Activated T-helper 1 cell treated with anti-CD3 and anti-CD28 coated beads, Interleukin-2, amount 50 U/mL, for 16 hours (primary cell): ENCODE measurements at regions not wholly inside any gene's neighbourhood (a gene's known extent, or its start where the extent isn't known, plus 50 kb on each side); places are given as distances from the start of the nearest gene placed in this dataset.

ENCODE experiments used
- DNase-seq, 2 donors: peaks; one replicate each; pipeline ENCODE4 v3.0.0-alpha.2; 2020; ENCODE audit warnings: low read depth in 1 of 2, low spot score in 1 of 2

DNA sequence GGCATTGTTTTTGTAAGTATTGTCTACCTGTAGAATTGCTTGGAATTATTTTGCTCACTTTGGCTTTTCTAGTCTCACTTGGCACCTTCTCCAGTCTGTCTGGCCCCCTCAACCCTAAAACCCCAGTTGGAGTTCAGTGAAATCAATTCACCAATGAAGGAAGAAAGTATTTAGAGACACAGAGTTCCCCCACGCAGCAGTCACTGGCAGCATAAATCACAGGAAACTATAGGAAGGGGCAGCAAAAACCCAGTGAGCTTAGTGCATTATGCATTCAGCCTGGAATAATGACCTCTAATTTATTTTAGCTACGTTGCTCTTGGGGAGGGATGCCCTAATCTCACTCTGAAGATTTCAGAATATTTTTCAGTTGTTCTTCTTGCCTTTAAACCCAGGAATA, 204.7 kb upstream of the BLID start:
- DNase-seq = no peak

GRCh38 chr11:122319691-122320620, 203.9 kb upstream of the BLID start:
- no peak for DNase-seq

DNA sequence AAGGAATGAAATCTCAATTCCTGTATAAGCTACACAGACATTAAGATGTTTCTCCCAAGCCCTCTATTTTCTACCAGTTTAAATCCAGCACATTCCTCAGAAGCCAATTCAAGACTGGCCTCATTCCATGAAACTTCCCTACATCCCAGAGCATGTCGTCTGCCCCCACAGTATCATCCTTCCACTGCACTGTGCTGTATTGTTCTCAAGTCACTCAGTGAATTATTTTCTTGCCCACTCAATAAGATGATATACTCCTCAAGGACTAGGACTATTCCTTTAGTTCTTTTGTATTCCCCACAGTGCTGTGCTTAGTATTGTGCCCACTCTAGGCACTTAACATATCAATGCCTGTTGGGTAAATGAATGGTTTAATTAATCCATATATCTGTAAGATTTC, 203.1 kb upstream of the BLID start:
- DNase-seq = no peak

GRCh38 chr11:122317305-122317704, 201.3 kb upstream of the BLID start:
- DNase-seq = no peak

- no peak for DNase-seq
Observed at GRCh38 chr11:122313581-122313980, 197.6 kb upstream of the BLID start.

DNA sequence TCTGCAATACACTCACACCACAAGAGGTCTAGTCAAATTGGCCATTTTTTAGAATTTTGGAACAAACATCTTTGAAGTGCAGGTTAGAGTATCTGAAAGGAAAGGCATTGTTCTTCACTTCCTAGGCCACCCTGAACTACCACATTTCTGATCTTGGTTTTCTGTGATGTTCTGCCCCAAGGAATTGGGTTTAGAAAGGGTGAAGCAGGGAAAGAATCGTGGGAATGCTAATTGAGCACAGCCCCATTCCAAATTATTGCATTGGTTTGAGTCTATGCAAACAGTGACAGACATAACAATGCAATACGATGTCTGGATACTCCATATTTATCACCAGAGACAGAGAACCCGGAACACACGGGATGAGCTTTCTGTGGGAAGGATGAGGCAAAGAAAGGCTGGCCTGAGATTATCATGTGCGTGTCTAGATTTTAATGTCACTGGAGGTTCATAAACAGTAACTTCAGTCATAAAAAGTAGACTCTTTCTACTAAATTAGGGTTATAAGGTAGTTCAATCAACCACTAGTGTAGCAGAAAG, 195.3 kb upstream of the BLID start:
- no peak for DNase-seq

DNA sequence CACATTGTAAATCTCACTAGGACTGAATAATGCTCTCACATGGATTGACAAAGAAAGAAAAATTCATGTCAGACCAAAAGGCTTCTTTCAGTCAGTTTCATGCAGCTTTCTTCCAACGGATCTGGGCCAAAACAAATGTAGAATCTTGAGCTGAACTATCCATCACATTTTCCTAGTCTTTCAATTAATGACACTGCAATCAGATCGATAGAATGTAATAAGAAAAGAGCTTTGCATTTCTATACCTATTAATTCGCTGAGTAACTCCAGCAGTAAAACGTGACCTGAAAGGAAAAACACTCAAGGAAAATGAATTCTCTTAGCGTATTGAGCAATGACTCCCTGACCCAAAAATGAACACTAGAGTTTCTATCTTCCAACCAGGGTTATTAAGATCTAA, 194.8 kb upstream of the BLID start:
- DNase-seq = no peak

DNA sequence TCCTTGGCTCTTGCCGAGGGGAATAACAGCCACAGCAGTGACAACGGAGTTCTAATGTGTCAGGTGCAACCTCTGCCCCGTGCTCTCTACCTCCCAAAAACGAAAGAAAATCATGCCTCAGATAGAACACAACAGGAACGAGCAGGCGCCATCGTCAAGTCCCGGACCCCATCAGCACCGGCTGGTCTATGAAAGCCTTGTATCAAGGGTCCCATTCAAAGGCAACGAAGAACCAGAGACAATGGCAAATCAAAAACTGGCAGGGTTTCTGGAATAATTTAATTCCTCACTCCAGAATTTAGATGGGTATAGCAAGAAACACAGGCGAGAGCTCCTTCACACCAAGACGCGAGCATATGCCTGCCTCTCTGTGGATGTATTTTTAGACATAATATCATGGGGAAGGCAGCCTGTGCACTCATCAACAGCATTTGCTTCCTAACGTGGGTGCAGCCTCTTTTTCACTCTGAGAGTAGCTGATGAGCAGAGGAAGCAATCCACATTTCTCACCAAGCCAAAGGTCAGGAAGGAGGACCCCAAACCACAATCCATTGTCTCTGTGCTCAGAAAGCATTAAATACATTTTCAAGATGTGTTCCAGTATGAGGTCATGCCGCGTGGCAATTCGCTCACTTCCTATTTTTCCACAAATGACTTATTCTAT, 193.4 kb upstream of the BLID start:
- DNase-seq = no peak

DNA sequence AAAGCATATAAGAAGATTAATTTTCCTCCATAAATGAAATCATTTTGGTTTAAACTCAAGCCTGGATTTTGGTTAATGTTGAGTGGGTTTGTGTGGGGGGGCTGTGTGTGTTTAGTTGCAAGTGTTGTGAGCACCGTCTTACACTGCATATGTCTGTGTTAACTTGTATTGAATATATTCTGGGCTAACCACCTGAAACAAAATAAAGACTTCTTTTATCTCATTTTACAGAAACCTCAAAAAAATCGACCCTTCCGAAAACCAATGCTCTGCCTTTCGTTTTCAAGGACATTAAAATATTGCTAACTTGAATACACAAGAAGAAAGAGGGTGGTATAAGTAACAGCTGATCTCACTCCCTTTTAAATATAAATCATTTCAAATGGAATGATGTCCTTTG, 192.2 kb upstream of the BLID start:
- no peak for DNase-seq

DNA sequence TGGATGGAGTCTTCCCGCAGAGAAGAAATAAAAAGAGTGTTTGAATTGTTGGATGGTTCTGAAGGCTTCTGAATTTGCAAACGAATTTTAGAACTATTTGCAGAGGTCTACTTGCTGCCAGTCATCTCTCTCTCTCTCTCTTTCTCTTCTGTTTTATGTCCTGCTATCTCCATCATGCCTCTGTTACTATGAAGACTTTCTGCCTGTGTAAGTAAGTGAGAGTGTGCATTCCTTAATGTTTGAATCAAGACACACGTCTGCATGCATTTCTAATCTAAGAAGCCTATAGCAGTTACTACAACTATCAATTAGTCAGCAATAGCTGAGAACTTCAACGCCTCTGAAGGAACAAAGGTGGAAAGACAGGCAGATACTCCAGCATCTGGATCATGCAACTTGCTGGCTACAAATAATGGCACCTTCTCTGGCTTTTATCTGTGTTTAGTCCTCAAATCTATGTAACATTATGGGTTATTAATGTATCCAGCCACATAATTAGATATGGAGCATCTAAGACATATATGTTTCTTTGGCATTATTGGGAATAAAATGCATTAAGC, 191.5 kb upstream of the BLID start:
- no peak for DNase-seq

DNA sequence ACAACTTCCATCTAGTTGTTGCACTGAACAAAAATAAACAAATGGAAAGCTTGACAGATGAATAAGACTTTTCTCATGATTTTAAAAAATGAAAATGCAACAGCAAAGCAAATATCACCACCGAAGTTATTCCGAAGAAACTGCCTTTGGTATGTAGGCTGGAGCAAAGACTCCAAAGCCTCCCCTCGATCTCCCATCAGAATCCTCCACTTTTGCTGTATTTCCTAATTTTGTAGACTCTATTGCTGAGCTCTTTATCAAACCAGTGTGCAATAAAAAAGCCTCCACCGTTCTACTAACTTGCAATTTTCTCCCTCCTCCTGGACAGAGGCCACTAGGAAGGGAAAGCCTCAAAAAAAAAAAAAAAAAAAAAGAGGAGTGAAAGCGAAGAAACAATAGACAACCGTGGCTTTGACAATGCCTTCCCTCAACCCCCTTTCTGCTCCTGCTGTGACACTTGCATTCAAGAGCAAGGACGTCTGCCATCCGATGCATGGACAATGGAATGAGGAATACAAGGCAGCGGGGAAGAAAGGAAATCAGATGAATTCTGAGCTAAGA, 190.9 kb upstream of the BLID start:
- DNase-seq = no peak

- no peak for DNase-seq
Observed at GRCh38 chr11:122305426-122306320, 189.7 kb upstream of the BLID start.

DNA sequence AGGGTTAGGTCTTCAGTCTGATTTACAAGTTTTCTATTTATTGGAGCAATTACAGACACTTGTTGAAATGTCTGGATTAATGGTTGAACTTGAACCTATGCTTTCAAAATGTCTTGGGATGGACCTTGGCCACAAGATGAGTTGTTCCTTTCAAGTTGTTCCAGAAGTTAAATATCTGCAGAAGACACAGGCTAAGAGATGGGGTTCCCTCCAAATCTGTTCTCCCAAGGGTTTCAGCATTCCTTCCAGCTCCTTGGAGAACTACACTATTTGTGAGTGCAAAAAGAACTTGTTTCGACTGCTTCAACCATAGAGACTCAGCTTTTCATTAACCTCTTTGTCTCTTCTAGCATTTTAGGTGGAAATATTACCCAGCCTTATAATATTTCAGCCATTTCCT, 189.0 kb upstream of the BLID start:
- no peak for DNase-seq

DNA sequence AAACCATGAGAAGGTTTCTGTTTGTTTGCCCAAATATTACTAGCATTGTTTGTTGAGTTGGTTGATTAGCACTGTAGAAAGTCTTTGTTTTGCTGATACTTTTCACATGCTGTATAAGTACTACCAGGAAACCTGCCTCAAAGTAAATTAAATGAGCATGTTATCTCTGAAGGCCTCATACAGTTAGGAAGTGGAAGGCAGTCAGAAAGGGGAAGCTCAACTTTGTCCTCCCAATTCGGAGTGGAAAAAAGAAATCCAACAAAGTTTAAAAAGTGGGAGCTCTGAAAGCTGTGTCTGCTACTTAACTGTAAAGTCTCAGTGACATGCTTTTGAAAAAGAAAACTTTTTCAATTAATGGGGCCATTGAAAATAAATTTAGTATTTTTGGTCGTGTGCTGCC, 188.3 kb upstream of the BLID start:
- no peak for DNase-seq

- DNase-seq = no peak
Observed at GRCh38 chr11:122294041-122294440, 178.0 kb upstream of the BLID start.

DNA sequence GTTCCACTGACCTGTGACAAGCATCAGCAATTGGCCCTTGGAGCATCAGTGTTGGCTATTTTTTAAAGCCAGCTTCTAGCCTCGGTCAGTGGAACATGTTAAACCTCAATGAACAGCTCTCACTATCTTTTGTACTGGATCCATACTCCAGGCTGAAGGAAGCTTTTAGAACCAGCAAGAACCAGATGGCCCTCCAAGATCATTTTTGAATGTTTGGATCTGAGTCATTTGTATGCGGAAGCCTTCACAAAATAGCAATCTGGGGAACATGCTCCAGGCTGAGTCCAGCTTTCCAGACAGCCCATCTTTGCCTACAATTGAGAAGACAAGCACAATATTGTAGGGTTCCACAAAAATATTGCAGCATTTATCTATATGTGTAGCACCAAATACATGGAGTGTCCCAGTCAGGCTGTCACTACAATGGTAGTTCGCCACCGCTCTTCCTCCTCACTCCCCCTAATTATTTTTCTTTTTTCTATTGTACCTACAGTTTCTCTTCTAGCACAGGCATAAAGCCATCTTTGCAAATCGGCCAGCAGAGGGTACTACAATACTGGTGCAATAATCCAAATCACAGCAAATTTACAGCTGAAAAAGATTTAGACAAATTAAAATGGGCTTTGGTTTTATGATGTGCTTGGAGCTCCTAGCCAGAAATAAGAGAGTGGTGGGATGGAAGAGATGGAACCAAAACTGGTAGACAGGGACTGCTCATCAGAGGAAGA, 177.4 kb upstream of the BLID start:
- DNase-seq = no peak

DNA sequence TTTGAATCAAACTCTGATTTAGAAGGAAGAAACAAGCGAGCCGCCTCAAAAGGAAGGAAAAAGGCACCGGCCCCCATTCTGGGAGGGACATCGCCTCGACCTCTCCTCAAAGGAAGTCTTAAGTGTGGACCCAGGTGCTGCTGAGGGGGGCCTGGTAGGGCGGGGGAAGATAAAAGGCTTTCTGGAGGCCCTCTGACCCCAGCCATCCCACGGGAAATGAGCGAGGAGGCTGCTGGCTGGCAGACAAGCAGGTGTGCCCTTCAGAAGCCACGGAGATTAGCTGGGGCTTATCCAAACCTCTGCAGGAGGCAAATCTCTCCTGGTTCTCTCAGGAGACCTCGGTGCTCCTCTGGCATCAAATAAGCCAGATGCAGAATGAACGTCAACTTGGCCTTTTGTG, 171.4 kb upstream of the BLID start:
- DNase-seq = no peak

DNA sequence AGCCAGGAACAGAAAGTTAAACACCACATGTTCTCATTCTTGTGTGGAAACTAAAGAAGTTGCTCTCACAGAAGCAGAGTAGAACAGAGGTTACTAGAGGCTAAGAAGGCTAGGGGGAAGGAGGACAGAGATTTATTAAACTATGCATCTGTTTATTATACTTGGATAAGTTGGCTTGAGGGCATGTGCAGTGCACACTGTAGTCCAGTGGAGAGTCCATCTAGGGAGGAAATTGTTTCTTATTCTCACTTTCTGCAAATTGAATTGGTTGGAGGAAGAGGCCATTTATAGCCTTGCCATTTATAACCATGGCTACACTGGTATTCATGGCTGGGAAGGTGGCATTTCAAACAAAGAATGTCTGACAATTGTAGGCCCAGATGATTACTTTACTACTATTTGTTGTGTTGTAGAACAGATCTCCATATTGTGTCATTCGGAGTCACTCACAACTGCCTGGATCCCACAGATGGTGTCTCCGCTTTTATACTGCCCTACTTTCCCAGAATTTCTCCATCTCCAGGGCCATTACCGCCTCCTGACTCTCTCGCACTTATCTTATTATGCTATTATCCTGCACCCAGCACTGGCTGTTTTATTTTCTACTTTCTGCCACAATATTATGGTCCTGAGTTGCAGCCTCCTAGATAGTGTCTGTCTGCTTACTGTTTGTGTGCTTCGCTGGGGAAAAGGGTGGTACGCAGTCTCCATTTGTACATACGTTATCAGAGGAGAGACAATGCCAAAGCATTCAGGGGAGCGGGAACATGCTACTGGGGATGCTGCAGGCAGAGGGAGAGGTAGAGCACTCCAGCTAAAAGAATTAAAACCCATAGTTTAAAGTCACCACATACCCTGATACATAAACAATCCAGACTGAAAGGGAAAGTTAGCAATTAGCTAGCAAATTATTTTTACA, 169.3 kb upstream of the BLID start:
- DNase-seq = no peak

GRCh38 chr11:122280870-122281269, 164.9 kb upstream of the BLID start:
- DNase-seq = no peak
